Skin epidermis (tissue), 12 donors: ENCODE measurements at regions not wholly inside any gene's neighbourhood (a gene's known extent, or its start where the extent isn't known, plus 50 kb on each side); places are given as distances from the start of the nearest gene placed in this dataset.

Experiments used
- H3K27ac ChIP-seq, 21 experiments: fragments of 200-600 bp; sonication (generic) in 11 of 21; one replicate each; pipeline ENCODE4 v1.5.0; 2020; ENCODE audit warnings: mild to moderate bottlenecking in 3 of 21, inconsistent platforms in 2 of 21, moderate library complexity in 2 of 21
- H3K4me3 ChIP-seq, 7 experiments: fragments of 200-600 bp; sonication (generic) in 2 of 7; one replicate each; pipeline ENCODE4 v1.5.0; 2020; ENCODE audit warnings: inconsistent platforms in 2 of 7, mild to moderate bottlenecking in 2 of 7, moderate library complexity in 1 of 7

GRCh38 chr5:4036861-4037260, 441.2 kb downstream of the IRX1 start:
- no peak overlapping the region for H3K27ac ChIP-seq
- H3K4me3 ChIP-seq = no peak overlapping the region

DNA sequence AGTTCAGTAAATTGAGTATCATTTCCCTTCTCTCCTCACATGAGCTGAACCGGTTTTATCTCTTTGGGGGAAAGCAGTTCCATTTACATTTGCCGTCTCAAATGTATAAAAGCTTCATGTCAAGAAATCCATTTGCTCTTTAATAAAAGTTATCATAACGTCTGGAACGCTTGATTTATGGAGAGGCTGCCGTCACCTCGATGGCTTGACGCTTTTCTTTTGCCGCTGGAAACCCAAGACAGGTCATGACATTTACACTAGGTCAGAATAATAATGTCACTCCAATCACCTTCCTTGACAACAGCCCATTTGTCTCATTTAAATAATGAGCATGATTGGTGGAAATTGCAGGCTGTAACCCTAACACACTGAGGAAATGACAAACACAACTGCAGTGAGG, 443.4 kb downstream of the IRX1 start:
- H3K27ac ChIP-seq = no peak overlapping the region
- no peak overlapping the region for H3K4me3 ChIP-seq

DNA sequence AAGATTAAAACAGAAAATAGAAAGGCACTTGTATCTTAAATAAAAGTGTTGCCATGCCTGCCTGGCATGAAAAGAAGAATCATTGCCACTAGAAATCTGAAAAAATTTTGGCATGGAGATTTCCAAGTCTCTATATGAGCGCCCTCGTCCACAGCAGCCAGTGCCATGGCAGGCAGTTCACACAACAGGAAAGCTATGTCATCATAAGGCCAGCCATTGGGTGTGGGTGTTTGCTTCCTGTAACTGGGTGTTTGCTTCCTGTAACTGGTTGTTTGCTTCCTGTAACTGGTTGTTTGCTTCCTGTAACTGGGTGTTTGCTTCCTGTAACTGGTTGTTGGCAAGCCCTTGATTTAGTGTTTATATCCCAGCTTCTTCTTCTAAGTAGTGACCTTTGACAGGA, 446.7 kb downstream of the IRX1 start:
- H3K4me3 ChIP-seq = no peak overlapping the region
- H3K27ac ChIP-seq = no peak overlapping the region

GRCh38 chr5:4043135-4043534, 447.5 kb downstream of the IRX1 start:
- no peak overlapping the region for H3K4me3 ChIP-seq
- H3K27ac ChIP-seq = no peak overlapping the region

DNA sequence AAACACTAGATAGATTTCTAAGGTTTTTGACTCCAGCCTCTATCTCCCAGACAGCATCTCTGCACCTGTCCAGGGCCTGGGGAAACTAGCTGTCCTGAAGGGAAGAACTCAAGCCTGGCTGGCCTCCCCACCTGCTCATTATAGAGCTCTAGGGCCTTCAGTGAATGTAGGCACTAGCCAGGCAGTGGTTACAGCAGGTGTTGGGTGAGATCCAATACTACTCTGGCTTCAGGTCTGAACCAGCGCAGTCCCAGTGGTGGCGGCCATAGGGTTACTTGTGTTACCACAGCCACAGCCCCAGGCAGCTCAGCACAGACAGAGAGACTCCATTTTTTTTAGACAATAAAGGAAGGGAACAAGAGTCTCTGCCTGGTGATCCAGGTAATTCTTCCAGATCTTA, 449.2 kb downstream of the IRX1 start:
- H3K27ac ChIP-seq = no peak overlapping the region
- no peak overlapping the region for H3K4me3 ChIP-seq

- Histone ChIP-seq H3K27ac (no peak overlapping the region), H3K4me3 (no peak overlapping the region)
Observed at GRCh38 chr5:4048398-4048797, 452.8 kb downstream of the IRX1 start.

- H3K4me3 ChIP-seq = no peak overlapping the region
- H3K27ac ChIP-seq = no peak overlapping the region
Observed at GRCh38 chr5:4050203-4050602, 454.6 kb downstream of the IRX1 start.

DNA sequence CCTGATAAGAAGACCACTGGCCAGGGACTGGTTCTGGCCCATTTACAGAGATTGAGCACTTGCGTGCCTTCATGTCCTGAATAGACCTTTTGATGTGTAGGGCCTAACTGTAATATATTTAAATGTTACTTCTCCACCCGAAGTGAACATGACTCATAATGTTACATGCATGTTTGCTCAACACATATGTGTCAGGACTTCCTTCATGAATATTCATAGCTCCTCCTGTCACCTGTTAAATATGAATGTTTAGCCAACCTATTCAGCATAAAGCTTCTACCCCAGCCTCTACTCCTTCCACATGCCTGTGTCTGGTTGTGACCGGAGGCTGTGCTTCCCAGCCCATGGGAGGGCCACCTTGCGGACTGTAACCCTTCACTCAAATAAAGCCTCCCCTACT, 457.5 kb downstream of the IRX1 start:
- Histone ChIP-seq H3K27ac (no peak overlapping the region), H3K4me3 (no peak overlapping the region)

DNA sequence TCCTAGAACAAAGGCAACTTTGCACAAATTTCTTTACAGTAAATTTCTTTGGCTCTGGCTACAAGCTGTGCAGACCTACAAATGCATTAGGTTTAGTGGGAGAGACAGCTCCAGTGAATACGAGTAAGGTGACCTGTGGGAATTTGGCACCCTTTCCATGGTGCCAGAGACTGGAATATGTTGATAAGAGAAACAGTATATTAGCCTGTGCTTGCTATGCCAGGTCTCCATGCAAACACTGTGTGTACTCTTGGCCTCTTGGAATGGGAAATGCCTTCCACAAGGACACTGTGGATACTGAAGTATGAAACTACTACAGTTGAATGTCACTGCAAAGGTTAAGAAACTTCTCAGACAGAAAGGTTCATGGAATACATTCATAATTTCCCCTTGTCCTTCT, 458.5 kb downstream of the IRX1 start:
- H3K4me3 ChIP-seq = no peak overlapping the region
- no peak overlapping the region for H3K27ac ChIP-seq

GRCh38 chr5:4058899-4059298, 463.3 kb downstream of the IRX1 start:
- H3K27ac ChIP-seq = no peak overlapping the region
- H3K4me3 ChIP-seq = no peak overlapping the region

GRCh38 chr5:4065472-4066320, 470.1 kb downstream of the IRX1 start:
- peak overlapping the region in 1 of 21 experiments; percentile 24 for H3K27ac ChIP-seq

GRCh38 chr5:4068171-4068570, 472.5 kb downstream of the IRX1 start:
- Histone ChIP-seq H3K27ac (no peak overlapping the region), H3K4me3 (no peak overlapping the region)

More at GRCh38 chr5:4065472-4066320, 470.1 kb downstream of the IRX1 start:
- H3K4me3 ChIP-seq = no peak overlapping the region

DNA sequence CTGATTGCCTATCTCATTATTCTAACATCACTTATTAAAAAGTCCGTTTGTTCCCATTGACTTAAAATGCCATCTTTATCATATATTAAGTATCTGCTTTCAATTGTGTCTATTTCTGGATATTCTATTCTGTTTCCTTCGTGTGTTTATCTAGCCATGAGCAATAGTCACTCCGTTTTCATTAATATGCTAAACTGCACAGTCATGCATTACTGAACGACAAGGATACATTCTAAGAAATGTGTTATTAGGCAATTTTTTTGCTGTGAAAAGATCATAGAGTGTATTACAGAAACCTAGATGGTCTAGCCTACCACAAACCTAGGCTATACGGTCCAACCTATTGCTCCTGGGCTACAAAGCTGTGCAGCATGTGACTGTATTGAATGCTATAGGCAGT, 482.9 kb downstream of the IRX1 start:
- Histone ChIP-seq H3K4me3 (no peak overlapping the region), H3K27ac (no peak overlapping the region)

GRCh38 chr5:4079831-4080230, 484.2 kb downstream of the IRX1 start:
- Histone ChIP-seq H3K4me3 (no peak overlapping the region), H3K27ac (no peak overlapping the region)

GRCh38 chr5:4080370-4080769, 484.7 kb downstream of the IRX1 start:
- H3K27ac ChIP-seq = no peak overlapping the region
- no peak overlapping the region for H3K4me3 ChIP-seq

- Histone ChIP-seq H3K27ac (no peak overlapping the region), H3K4me3 (no peak overlapping the region)
Observed at GRCh38 chr5:4081059-4081458, 485.4 kb downstream of the IRX1 start.

- H3K4me3 ChIP-seq = no peak overlapping the region
- H3K27ac ChIP-seq = no peak overlapping the region
Observed at GRCh38 chr5:4081466-4081865, 485.8 kb downstream of the IRX1 start.

GRCh38 chr5:4082966-4083564, 487.4 kb downstream of the IRX1 start:
- H3K4me3 ChIP-seq = no peak overlapping the region
- H3K27ac ChIP-seq = peak overlapping the region in 4 of 21 experiments; percentile 27 to 71 (median 54)

GRCh38 chr5:4083591-4084337, 488.1 kb downstream of the IRX1 start:
- H3K4me3 ChIP-seq = no peak overlapping the region
- peak overlapping the region in 5 of 21 experiments; percentile 17 to 71 (median 53) for H3K27ac ChIP-seq

GRCh38 chr5:4086081-4086480, 490.4 kb downstream of the IRX1 start:
- no peak overlapping the region for H3K27ac ChIP-seq
- no peak overlapping the region for H3K4me3 ChIP-seq

DNA sequence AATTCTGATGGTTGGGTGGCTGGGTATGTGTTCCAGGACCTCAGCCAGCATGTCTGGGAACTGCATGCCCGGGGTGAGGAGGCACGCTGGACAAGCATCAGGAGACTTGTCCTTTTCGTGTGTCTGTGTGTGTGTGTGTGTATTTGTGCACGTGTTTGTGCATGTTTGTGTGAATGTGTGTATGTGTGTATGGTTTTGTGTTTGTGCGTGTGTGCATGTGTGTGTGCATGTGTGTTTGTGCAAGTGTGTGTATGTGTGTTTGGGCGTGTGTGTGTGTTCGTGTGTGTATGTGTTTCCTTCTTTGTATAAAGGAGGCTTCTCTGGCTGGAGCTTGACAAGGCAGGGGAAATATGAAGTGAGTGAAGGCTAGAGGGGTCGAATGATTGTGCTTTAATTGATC, 491.5 kb downstream of the IRX1 start:
- Histone ChIP-seq H3K4me3 (no peak overlapping the region), H3K27ac (no peak overlapping the region)
